Spleen (tissue), 7 donors: ENCODE measurements at regions not wholly inside any gene's neighbourhood (a gene's known extent, or its start where the extent isn't known, plus 50 kb on each side); places are given as distances from the start of the nearest gene placed in this dataset.

Source experiments
- CTCF ChIP-seq, 11 experiments: fragments of 200-600 bp in 7 of 11; fragments of 450-650 bp in 4 of 11; sonication (generic) in 4 of 11; IDR thresholded peaks in 8 of 11; conservative IDR thresholded peaks in 3 of 11; 1 replicate in 7 of 11; 2 replicates in 4 of 11; pipeline versions ENCODE4 v1.4.0 to v1.8.0; 2016 to 2021; ENCODE audit warnings: antibody characterized with exemption in 11 of 11, inconsistent platforms in 4 of 11, mild to moderate bottlenecking in 1 of 11
- POLR2A ChIP-seq, 3 donors: fragments of 450-650 bp; IDR thresholded peaks; one replicate each; pipeline ENCODE4 v1.5.1; 2017; ENCODE audit warnings: antibody characterized with exemption in 3 of 3, mild to moderate bottlenecking in 1 of 3
- POLR2AphosphoS5 ChIP-seq, 3 donors: sonication (generic); formaldehyde crosslinking; IDR thresholded peaks; one replicate each; pipeline ENCODE4 v1.5.1; 2017; ENCODE audit warnings: antibody characterized with exemption in 3 of 3
- donor health status: DM: no; HTN: no; CAD: no; lungs with moderate emphysema.
- donor health status: DM: no; HTN: no; CAD: no.
- donor health status: DM: no; HTN: no; CAD: no.

GRCh38 chr7:81584667-81585066 lies 185.2 kb downstream of the HGF start:
- no peak for TF ChIP-seq CTCF (IDR thresholded peaks at IDR 0.05 in 8 of 11, conservative IDR thresholded peaks at IDR 0.05 in 3 of 11)
- TF ChIP-seq POLR2A (IDR thresholded peaks at IDR 0.05), result no peak
- no peak for TF ChIP-seq POLR2AphosphoS5 (IDR thresholded peaks at IDR 0.05)
